ENCODE measurements at regions not wholly inside any gene's neighbourhood (a gene's known extent, or its start where the extent isn't known, plus 50 kb on each side); places are given as distances from the start of the nearest gene placed in this dataset.
"Not testable (repeated sequence)": the region's sequence is repeated elsewhere in the genome, so short reads cannot be mapped to it uniquely, and the experiment has no call there.

- DNase-seq, result no peak
Observed at GRCh38 chr9:90983394-90983793, 181.8 kb downstream of the SYK start.

- no peak for DNase-seq
Observed at GRCh38 chr9:90985631-90986030, 184.0 kb downstream of the SYK start.

- no peak for DNase-seq
Observed at GRCh38 chr9:90986161-90986560, 184.5 kb downstream of the SYK start.

- no peak for DNase-seq
Observed at GRCh38 chr9:90987566-90987965, 185.9 kb downstream of the SYK start.

- DNase-seq, result no peak
Observed at GRCh38 chr9:90988318-90988717, 186.7 kb downstream of the SYK start.

- DNase-seq, result no peak
Observed at GRCh38 chr9:90991953-90992352, 190.3 kb downstream of the SYK start.

GRCh38 chr9:90995516-90995915 lies 193.9 kb downstream of the SYK start:
- no peak for DNase-seq

- DNase-seq, result no peak
Observed at GRCh38 chr9:90996154-90997065, 194.8 kb downstream of the SYK start.

GRCh38 chr9:90998573-90998972 lies 197.0 kb downstream of the SYK start:
- no peak for DNase-seq

- DNase-seq, result no peak
Observed at GRCh38 chr9:90999425-91000397, 198.1 kb downstream of the SYK start.

- DNase-seq, result peak; percentile 13
Observed at GRCh38 chr9:91001146-91001611, 199.6 kb downstream of the SYK start.

- DNase-seq, result no peak
Observed at GRCh38 chr9:91004484-91004883, 202.9 kb downstream of the SYK start.

- DNase-seq, result no peak
Observed at GRCh38 chr9:91004992-91005391, 203.4 kb downstream of the SYK start.

GRCh38 chr9:91006046-91006445 lies 204.4 kb downstream of the SYK start:
- DNase-seq, result no peak

- DNase-seq, result no peak
Observed at GRCh38 chr9:91008568-91008967, 206.9 kb downstream of the SYK start.

GRCh38 chr9:91011891-91012290 lies 210.3 kb downstream of the SYK start:
- DNase-seq, result no peak

GRCh38 chr9:91012933-91013841 lies 211.6 kb downstream of the SYK start:
- no peak for DNase-seq

GRCh38 chr9:91017245-91017644 lies 215.6 kb downstream of the SYK start:
- no peak for DNase-seq

- not testable (repeated sequence) for DNase-seq
Observed at GRCh38 chr9:91019871-91020270, 218.3 kb downstream of the SYK start.

- DNase-seq, result not testable (repeated sequence)
Observed at GRCh38 chr9:91021656-91022055, 220.0 kb downstream of the SYK start.

- DNase-seq, result no peak
Observed at GRCh38 chr9:91023741-91024140, 222.1 kb downstream of the SYK start.

GRCh38 chr9:91024841-91025240 lies 223.2 kb downstream of the SYK start:
- no peak for DNase-seq

All from inflammatory macrophage treated with lipopolysaccharide for 4 hours (primary cell).